ENCODE measurements at regions not wholly inside any gene's neighbourhood (a gene's known extent, or its start where the extent isn't known, plus 50 kb on each side); places are given as distances from the start of the nearest gene placed in this dataset.

GRCh38 chr3:88291486-88291885 lies 141.7 kb downstream of the C3orf38 start:
- no peak for ATAC-seq
- in situ Hi-C loops (cut with HindIII; ENCODE audit: low pct_unique_long_range_greater_than_20kb, low sequenced_read_pairs) (no loop called here), intact Hi-C loops (cut with micrococcal nuclease; ENCODE audit: unreplicated experiment) (no loop called here)
- ChIA-PET POLR2A (no interaction called here), CTCF (no interaction called here)
- no peaks in the 10 kb centered on the region for H3K36me3 ChIP-seq (ENCODE audit: control insufficient read depth, insufficient read depth, low read length)
- no peak overlapping the region for H3K27ac ChIP-seq (ENCODE audit: low read length)
- H3K27me3 ChIP-seq (ENCODE audit: control insufficient read depth, insufficient read depth, low read length) = no peaks in the 10 kb centered on the region
- TF ChIP-seq REST (IDR thresholded peaks at IDR 0.05; ENCODE audit: insufficient read depth in 1 of 2, low read depth in 2 of 2, low read length in 1 of 2) (no peak), POLR2AphosphoS5 (IDR thresholded peaks at IDR 0.05; ENCODE audit: low read depth, low read length) (no peak), TCF7L2 (IDR thresholded peaks at IDR 0.05; ENCODE audit: low read depth, low read length) (no peak), SIN3A (IDR thresholded peaks at IDR 0.05; ENCODE audit: borderline replicate concordance, insufficient read depth, low read depth, low read length) (no peak), CTCF (IDR thresholded peaks at IDR 0.05) (no peak)
- H3K4me3 ChIP-seq (ENCODE audit: low read depth in 2 of 2, low read length in 2 of 2) = no peak overlapping the region
- H3K9me3 ChIP-seq (ENCODE audit: control insufficient read depth, insufficient read depth, low read depth, low read length) = no peaks in the 10 kb centered on the region
- no peaks in the 10 kb centered on the region for H3K4me1 ChIP-seq (ENCODE audit: control insufficient read depth, insufficient read depth, low read length)
- no TSS peak for BruUV-seq (replicated peaks)
- DNase-seq (ENCODE audit: low read depth, low spot score) = no peak

- H3K9me3 ChIP-seq (ENCODE audit: control insufficient read depth, insufficient read depth, low read depth, low read length) = no peaks in the 10 kb centered on the region
- TF ChIP-seq POLR2AphosphoS5 (IDR thresholded peaks at IDR 0.05; ENCODE audit: low read depth, low read length) (no peak), REST (IDR thresholded peaks at IDR 0.05; ENCODE audit: insufficient read depth in 1 of 2, low read depth in 2 of 2, low read length in 1 of 2) (no peak), TCF7L2 (IDR thresholded peaks at IDR 0.05; ENCODE audit: low read depth, low read length) (no peak), SIN3A (IDR thresholded peaks at IDR 0.05; ENCODE audit: borderline replicate concordance, insufficient read depth, low read depth, low read length) (no peak), CTCF (IDR thresholded peaks at IDR 0.05) (no peak)
- ChIA-PET POLR2A (no interaction called here), CTCF (no interaction called here)
- no peak for DNase-seq (ENCODE audit: low read depth, low spot score)
- no peaks in the 10 kb centered on the region for H3K36me3 ChIP-seq (ENCODE audit: control insufficient read depth, insufficient read depth, low read length)
- H3K4me3 ChIP-seq (ENCODE audit: low read depth in 2 of 2, low read length in 2 of 2) = no peak overlapping the region
- in situ Hi-C loops (cut with HindIII; ENCODE audit: low pct_unique_long_range_greater_than_20kb, low sequenced_read_pairs) (no loop called here), intact Hi-C loops (cut with micrococcal nuclease; ENCODE audit: unreplicated experiment) (no loop called here)
- no peak for ATAC-seq
- no TSS peak for BruUV-seq (replicated peaks)
- H3K27ac ChIP-seq (ENCODE audit: low read length) = no peak overlapping the region
- H3K4me1 ChIP-seq (ENCODE audit: control insufficient read depth, insufficient read depth, low read length) = no peaks in the 10 kb centered on the region
- no peaks in the 10 kb centered on the region for H3K27me3 ChIP-seq (ENCODE audit: control insufficient read depth, insufficient read depth, low read length)
These were observed 148.4 kb downstream of the C3orf38 start for GRCh38 chr3:88298189-88298588.

All from Panc1 (cell line).